OCI-LY3 (cell line): ENCODE measurements at regions not wholly inside any gene's neighbourhood (a gene's known extent, or its start where the extent isn't known, plus 50 kb on each side); places are given as distances from the start of the nearest gene placed in this dataset.

Experiments used
- H2AFZ ChIP-seq: fragments of 200-600, 300-600 bp; shearing (Covaris generic); 2 replicates; pipeline ENCODE4 v1.6.0; 2014; ENCODE audit warnings: antibody characterized with exemption, low read depth, low read length
- H3K27ac ChIP-seq: fragments of 200-600, 300-600 bp; sonication (generic); 2 replicates; pipeline ENCODE4 v1.5.1; 2014; ENCODE audit warnings: mild to moderate bottlenecking, low read length, moderate library complexity, mixed read lengths
- H3K27me3 ChIP-seq: fragments of 200-600, 300-600 bp; sonication (generic); 2 replicates; pipeline ENCODE4 v1.6.1; 2014; ENCODE audit warnings: low read depth, low read length, mixed read lengths
- H3K36me3 ChIP-seq: fragments of 200-600, 300-600 bp; sonication (generic); replicated peaks from 2 replicates; pipeline ENCODE3; 2014; ENCODE audit warnings: low read depth, low read length, mixed read lengths
- H3K4me1 ChIP-seq: fragments of 300-600, 200-600 bp; sonication (generic); 2 replicates; pipeline ENCODE4 v1.6.1; 2014; ENCODE audit warnings: low read length, mixed read lengths
- H3K4me2 ChIP-seq: fragments of 200-600, 300-600 bp; sonication (generic); 2 replicates; pipeline ENCODE4 v1.6.1; 2014; ENCODE audit warnings: low read length, mixed read lengths
- H3K4me3 ChIP-seq: fragments of 300-600, 200-600 bp; sonication (generic); 2 replicates; pipeline ENCODE4 v1.5.1; 2014; ENCODE audit warnings: antibody characterized with exemption, mild to moderate bottlenecking, low read length, moderate library complexity
- H3K79me2 ChIP-seq: fragments of 300-600, 200-600 bp; shearing (Covaris generic); 2 replicates; pipeline ENCODE4 v1.6.1; 2014; ENCODE audit warnings: mild to moderate bottlenecking, low read length, mixed read lengths
- H3K9ac ChIP-seq: fragments of 300-600, 200-600 bp; shearing (Covaris generic); 2 replicates; pipeline ENCODE4 v1.6.0; 2014; ENCODE audit warnings: mild to moderate bottlenecking, low read length, moderate library complexity
- H3K9me3 ChIP-seq: fragments of 200-600, 300-600 bp; shearing (Covaris generic); 2 replicates; pipeline ENCODE4 v1.6.1; 2014; ENCODE audit warnings: low read length, mixed read lengths; ENCODE audit not compliant: insufficient read depth
- H4K20me1 ChIP-seq: fragments of 200-600, 300-600 bp; sonication (generic); 2 replicates; pipeline ENCODE4 v1.6.1; 2016; ENCODE audit warnings: low read length, mixed read lengths; ENCODE audit not compliant: insufficient read depth
- CTCF ChIP-seq: fragments of 200-600, 300-600 bp; sonication (generic); IDR thresholded peaks from 2 replicates; pipeline ENCODE4 v1.5.1; 2014; ENCODE audit warnings: antibody characterized with exemption, low read length, low read depth
- EZH2phosphoT487 ChIP-seq: fragments of 200-600 bp; shearing (Covaris generic); IDR thresholded peaks from 2 replicates; pipeline ENCODE4 v1.6.1; 2018; ENCODE audit warnings: antibody characterized with exemption, mixed run types, low read depth

DNA sequence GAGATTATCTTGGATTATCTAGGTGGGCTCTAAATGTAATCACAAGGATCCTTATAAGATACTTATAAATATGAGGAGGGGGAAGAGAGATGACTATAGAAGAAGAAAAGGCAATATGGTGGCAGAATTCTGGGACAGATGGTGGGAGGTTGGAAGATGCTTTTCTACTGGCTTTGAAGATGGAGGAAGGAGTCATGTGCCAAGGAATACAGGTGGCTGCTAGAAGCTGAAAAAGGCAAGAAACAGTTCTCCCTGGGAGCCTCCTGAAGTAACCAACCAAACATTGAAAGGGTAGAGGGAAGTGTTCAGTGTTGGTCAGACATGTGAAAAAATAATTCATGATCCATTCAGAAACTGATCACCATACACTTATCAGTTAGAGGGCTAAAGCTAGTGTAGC lies 213.3 kb downstream of the WDR11 start:
- Histone ChIP-seq H3K9ac (no peak overlapping the region), H3K27ac (no peak overlapping the region), H3K36me3 (peaks cover 2% of the 10 kb centered on the region), H3K4me2 (no peak overlapping the region), H3K27me3 (peaks cover 10% of the 10 kb centered on the region; the same call in 1 of the 2 replicates), H3K9me3 (no peaks in the 10 kb centered on the region), H3K4me1 (peaks cover 24% of the 10 kb centered on the region), H3K4me3 (no peak overlapping the region), H4K20me1 (no peaks in the 10 kb centered on the region), H3K79me2 (no peaks in the 10 kb centered on the region), H2AFZ (no peak overlapping the region)
- TF ChIP-seq EZH2phosphoT487 (no peak), CTCF (no peak)

GRCh38 chr10:121065330-121065729 lies 214.2 kb downstream of the WDR11 start:
- H3K27ac ChIP-seq, result no peak overlapping the region
- H3K79me2 ChIP-seq, result no peaks in the 10 kb centered on the region
- TF ChIP-seq CTCF, result no peak
- no peak for TF ChIP-seq EZH2phosphoT487
- H3K9ac ChIP-seq, result no peak overlapping the region
- H3K36me3 ChIP-seq, result peaks cover 2% of the 10 kb centered on the region
- H3K4me3 ChIP-seq, result no peak overlapping the region
- H3K4me1 ChIP-seq, result peaks cover 32% of the 10 kb centered on the region
- no peaks in the 10 kb centered on the region for H3K9me3 ChIP-seq
- H3K4me2 ChIP-seq, result 0 out of 2 replicates have a peak overlapping the region, but pooled peaks have one; percentile 17
- no peaks in the 10 kb centered on the region for H4K20me1 ChIP-seq
- no peak overlapping the region for H2AFZ ChIP-seq
- H3K27me3 ChIP-seq, result peaks cover 16% of the 10 kb centered on the region; the same call in 1 of the 2 replicates

- peaks cover 24% of the 10 kb centered on the region for H3K27me3 ChIP-seq
- peaks cover 2% of the 10 kb centered on the region for H3K36me3 ChIP-seq
- no peaks in the 10 kb centered on the region for H4K20me1 ChIP-seq
- no peaks in the 10 kb centered on the region for H3K9me3 ChIP-seq
- H3K4me1 ChIP-seq, result peaks cover 32% of the 10 kb centered on the region
- H2AFZ ChIP-seq, result no peak overlapping the region
- H3K27ac ChIP-seq, result peak overlapping the region; percentile 35; the same call in 1 of the 2 replicates
- no peaks in the 10 kb centered on the region for H3K79me2 ChIP-seq
- H3K9ac ChIP-seq, result peak overlapping the region; percentile 35; the same call in 1 of the 2 replicates
- H3K4me3 ChIP-seq, result peak overlapping the region; percentile 36
- no peak for TF ChIP-seq EZH2phosphoT487
- no peak for TF ChIP-seq CTCF
- peak overlapping the region; percentile 73 for H3K4me2 ChIP-seq
Measured at GRCh38 chr10:121069061-121069850, 218.1 kb downstream of the WDR11 start.

DNA sequence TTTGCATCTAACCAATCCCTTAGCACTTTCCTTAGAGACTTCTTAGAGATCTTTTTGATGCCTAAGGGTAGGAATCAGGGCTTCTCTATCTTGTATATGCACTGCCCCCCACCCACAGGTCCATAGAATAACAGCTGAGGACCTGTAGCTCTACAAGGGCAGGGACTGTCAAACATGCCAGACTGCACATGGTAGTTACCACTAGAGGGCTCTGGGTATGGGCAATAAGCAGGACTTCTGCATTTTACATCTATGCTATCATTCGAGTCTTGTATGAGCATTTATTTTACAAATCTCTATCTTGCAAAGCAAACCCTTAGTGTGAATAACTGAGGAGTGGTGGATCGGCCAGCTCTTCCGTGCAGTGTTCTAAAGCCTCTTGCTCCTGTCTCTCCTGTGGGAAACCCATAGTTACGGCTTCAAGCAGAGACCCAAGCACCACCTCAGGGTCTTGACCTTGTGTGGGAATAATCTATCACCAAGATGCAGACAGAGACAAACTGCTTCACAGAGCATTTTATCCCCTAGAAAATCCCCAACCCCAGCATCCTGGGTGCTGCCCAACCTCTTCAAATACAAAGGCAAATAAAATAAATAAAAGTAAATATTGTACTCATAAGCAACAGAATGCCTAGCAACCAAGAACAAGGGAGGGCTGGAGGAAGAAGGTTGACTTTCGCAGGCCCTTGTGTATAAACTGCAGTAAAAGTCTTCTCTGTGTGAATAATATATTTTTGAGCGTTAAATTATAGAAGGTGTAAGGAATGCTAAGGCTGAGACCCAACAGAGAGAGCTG lies 219.3 kb downstream of the WDR11 start:
- Histone ChIP-seq H3K27ac (no peak overlapping the region), H3K4me2 (no peak overlapping the region), H3K9ac (no peak overlapping the region), H3K9me3 (no peaks in the 10 kb centered on the region), H3K4me3 (no peak overlapping the region), H2AFZ (no peak overlapping the region), H3K36me3 (peaks cover 2% of the 10 kb centered on the region), H3K27me3 (peaks cover 26% of the 10 kb centered on the region), H4K20me1 (no peaks in the 10 kb centered on the region), H3K79me2 (no peaks in the 10 kb centered on the region), H3K4me1 (peaks cover 27% of the 10 kb centered on the region)
- TF ChIP-seq CTCF, result peak; percentile 63
- TF ChIP-seq EZH2phosphoT487, result no peak
